Mucosa of descending colon (tissue), 3 donors: ENCODE measurements at regions not wholly inside any gene's neighbourhood (a gene's known extent, or its start where the extent isn't known, plus 50 kb on each side); places are given as distances from the start of the nearest gene placed in this dataset.

ENCODE experiments used
- ATAC-seq: fragments of 200-7000 bp; cut with Tn5 transposase; one replicate; pipeline ENCODE4 v1.9.1; 2020; ENCODE audit warnings: mild to moderate bottlenecking, moderate library complexity
- DNase-seq, 3 donors: peaks; one replicate each; pipeline ENCODE4 v3.0.0-alpha.2; 2020
- H3K36me3 ChIP-seq: fragments of 200-600 bp; one replicate; pipeline ENCODE4 v1.8.0; 2021; ENCODE audit warnings: low read depth, mild to moderate bottlenecking
- H3K4me1 ChIP-seq: fragments of 200-600 bp; one replicate; pipeline ENCODE4 v1.8.0; 2021; ENCODE audit warnings: low read depth, mild to moderate bottlenecking
- H3K4me3 ChIP-seq: fragments of 200-600 bp; one replicate; pipeline ENCODE4 v1.8.0; 2021; ENCODE audit warnings: mild to moderate bottlenecking
- H3K9me3 ChIP-seq: fragments of 200-600 bp; one replicate; pipeline ENCODE4 v1.8.0; 2021; ENCODE audit warnings: mild to moderate bottlenecking
- intact Hi-C, 2 donors: fragments of 100-400 bp; cut with DNase I in 1 of 2; cut with micrococcal nuclease in 1 of 2; formaldehyde crosslinking; loops; one replicate each; pipeline versions ENCODE4 v1.11.0 to v1.11.1; 2022; cut with DNase I, micrococcal nuclease
- TF ChIP-seq, protein P1 (sequence below): fragments of 200-600 bp; IDR thresholded peaks from one replicate; pipeline ENCODE4 v1.8.0; 2022; ENCODE audit warnings: antibody characterized with exemption, mild to moderate bottlenecking
- donor health status: DM: no; HTN: no; CAD: no; lungs with moderate emphysema.
- donor health status: DM: no; HTN: no; CAD: no.
- donor health status: DM: no; HTN: yes; CAD: no.

GRCh38 chr17:53891726-53892125, 69.0 kb downstream of the KIF2B start:
- intact Hi-C loops = no loop called here
- no peak for ATAC-seq
- no peaks in the 10 kb centered on the region for H3K36me3 ChIP-seq
- no peaks in the 10 kb centered on the region for H3K4me1 ChIP-seq
- peaks cover 21% of the 10 kb centered on the region for H3K9me3 ChIP-seq
- H3K4me3 ChIP-seq = no peak overlapping the region
- DNase-seq = no peak
- TF ChIP-seq, protein P1, sequence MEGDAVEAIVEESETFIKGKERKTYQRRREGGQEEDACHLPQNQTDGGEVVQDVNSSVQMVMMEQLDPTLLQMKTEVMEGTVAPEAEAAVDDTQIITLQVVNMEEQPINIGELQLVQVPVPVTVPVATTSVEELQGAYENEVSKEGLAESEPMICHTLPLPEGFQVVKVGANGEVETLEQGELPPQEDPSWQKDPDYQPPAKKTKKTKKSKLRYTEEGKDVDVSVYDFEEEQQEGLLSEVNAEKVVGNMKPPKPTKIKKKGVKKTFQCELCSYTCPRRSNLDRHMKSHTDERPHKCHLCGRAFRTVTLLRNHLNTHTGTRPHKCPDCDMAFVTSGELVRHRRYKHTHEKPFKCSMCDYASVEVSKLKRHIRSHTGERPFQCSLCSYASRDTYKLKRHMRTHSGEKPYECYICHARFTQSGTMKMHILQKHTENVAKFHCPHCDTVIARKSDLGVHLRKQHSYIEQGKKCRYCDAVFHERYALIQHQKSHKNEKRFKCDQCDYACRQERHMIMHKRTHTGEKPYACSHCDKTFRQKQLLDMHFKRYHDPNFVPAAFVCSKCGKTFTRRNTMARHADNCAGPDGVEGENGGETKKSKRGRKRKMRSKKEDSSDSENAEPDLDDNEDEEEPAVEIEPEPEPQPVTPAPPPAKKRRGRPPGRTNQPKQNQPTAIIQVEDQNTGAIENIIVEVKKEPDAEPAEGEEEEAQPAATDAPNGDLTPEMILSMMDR = no peak

- Histone ChIP-seq H3K36me3 (no peaks in the 10 kb centered on the region), H3K9me3 (peaks cover 18% of the 10 kb centered on the region), H3K4me1 (no peaks in the 10 kb centered on the region), H3K4me3 (no peak overlapping the region)
- ATAC-seq (no peak), DNase-seq (no peak)
- intact Hi-C loops = no loop called here
- TF ChIP-seq, protein P1 = no peak
These were observed 69.5 kb downstream of the KIF2B start for GRCh38 chr17:53892222-53892621.

GRCh38 chr17:53894591-53894990, 71.9 kb downstream of the KIF2B start:
- intact Hi-C loops = no loop called here
- no peaks in the 10 kb centered on the region for H3K4me1 ChIP-seq
- TF ChIP-seq, protein P1 = no peak
- no peak for DNase-seq
- H3K4me3 ChIP-seq = no peak overlapping the region
- H3K9me3 ChIP-seq = peaks cover 12% of the 10 kb centered on the region
- no peaks in the 10 kb centered on the region for H3K36me3 ChIP-seq
- ATAC-seq = no peak

DNA sequence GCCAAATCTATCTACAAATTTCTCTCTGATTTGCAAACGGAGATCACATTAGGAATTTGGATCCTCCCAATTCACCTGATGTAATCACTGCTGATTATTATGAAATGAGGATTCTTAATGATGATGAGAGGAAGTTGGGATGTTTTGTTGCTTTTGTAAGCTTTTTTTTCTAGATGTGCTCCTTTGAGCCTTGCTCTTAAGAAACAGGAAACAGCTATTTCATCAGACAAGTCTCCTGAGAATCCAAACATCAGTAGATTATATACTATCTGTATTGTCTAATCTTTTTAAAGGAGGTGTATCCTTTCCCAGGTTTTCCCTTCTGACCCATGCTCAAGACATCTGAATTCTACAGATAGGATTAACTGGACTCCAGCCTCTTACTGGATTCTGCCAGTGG, 73.3 kb downstream of the KIF2B start:
- ATAC-seq = no peak
- Histone ChIP-seq H3K4me3 (no peak overlapping the region), H3K36me3 (no peaks in the 10 kb centered on the region), H3K9me3 (peaks cover 24% of the 10 kb centered on the region), H3K4me1 (no peaks in the 10 kb centered on the region)
- intact Hi-C loops = no loop called here
- DNase-seq = no peak
- TF ChIP-seq, protein P1 = no peak

DNA sequence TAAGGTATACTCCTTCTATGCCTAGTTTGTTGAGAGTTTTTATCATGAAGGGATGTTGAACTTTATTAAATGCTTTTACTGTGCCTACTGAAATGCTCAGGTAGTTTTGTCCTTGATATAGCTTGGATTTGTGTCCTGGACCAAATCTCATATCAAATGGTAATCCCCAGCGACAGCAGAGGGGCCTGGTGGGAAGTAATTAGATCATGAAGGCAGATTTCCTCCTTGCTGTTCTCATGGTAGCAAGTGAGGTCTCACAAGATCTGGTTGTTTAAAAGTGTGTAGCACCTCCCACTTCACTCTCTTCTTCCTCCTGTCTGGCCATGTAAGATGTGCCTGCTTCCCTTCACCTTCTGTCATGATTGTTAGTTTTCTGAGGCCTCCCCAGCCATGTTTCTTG, 78.2 kb downstream of the KIF2B start:
- H3K9me3 ChIP-seq = peaks cover 51% of the 10 kb centered on the region
- DNase-seq (no peak), ATAC-seq (no peak)
- no peak overlapping the region for H3K4me3 ChIP-seq
- no peaks in the 10 kb centered on the region for H3K4me1 ChIP-seq
- TF ChIP-seq, protein P1 = no peak
- intact Hi-C loops = no loop called here
- no peaks in the 10 kb centered on the region for H3K36me3 ChIP-seq

DNA sequence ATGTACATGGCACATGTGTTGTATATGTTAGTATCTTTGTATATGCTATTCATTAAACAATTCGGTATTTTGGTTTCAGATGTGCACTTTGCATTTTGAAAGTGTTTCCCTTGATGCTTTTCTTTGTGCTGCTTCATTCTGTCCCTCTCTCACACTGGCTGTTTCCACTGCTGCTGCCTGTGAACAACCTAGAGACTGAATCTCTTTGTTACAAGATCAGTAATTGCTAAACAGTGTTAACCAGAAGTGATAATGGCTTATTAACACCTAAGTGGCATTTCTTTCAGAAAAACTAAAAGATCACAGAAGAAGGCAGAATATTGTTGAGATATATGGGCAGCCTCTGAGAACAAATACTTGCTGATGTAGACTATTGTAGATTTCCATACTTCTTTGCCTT, 84.7 kb downstream of the KIF2B start:
- intact Hi-C loops = no loop called here
- ATAC-seq = no peak
- Histone ChIP-seq H3K4me1 (no peaks in the 10 kb centered on the region), H3K36me3 (no peaks in the 10 kb centered on the region), H3K4me3 (no peak overlapping the region), H3K9me3 (peaks cover 26% of the 10 kb centered on the region)
- TF ChIP-seq, protein P1 = no peak
- DNase-seq = no peak
